ENCODE measurements at regions not wholly inside any gene's neighbourhood (a gene's known extent, or its start where the extent isn't known, plus 50 kb on each side); places are given as distances from the start of the nearest gene placed in this dataset.
A peak's percentile ranks its signal among the peaks of the same experiment; 100 is the strongest.

DNA sequence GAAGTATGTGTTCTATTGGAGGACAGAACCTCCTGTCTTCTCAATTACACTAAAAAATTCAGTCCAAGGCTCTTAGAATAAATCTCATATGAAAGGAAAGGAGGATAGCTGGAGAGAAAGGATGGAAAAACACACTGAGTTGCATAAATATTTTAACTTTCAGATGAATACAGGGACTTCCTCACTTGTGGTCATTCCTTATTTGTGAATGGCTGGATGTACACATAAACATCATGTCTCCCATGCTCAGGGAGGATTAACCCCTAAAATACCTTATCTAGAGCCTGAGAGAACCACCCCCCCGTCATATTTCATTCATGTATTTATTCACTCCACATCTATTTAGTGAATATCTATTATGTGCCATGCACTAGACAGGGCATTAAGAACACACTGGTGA lies 217.6 kb upstream of the CITED2 start:
- POLR2A ChIA-PET = no interaction called here
- CTCF ChIA-PET = interaction anchor here (0.7 kb wide), 1 partner anchor 435 kb away, joined by 3 read pairs; no protein-coding TSS in a partner anchor
- peaks cover 3% of the 10 kb centered on the region for H3K4me1 Mint-ChIP-seq (ENCODE audit: insufficient read depth, unreplicated experiment)
- DNase-seq (ENCODE audit: unreplicated experiment) = no peak
- intact Hi-C loops (cut with micrococcal nuclease) = no loop called here
- BruUV-seq (replicated peaks) = no TSS peak
- no peak overlapping the region for H3K4me3 Mint-ChIP-seq (ENCODE audit: unreplicated experiment)
- H3K27ac Mint-ChIP-seq (ENCODE audit: low read depth, unreplicated experiment) = no peak overlapping the region
- TF ChIP-seq, protein P1, sequence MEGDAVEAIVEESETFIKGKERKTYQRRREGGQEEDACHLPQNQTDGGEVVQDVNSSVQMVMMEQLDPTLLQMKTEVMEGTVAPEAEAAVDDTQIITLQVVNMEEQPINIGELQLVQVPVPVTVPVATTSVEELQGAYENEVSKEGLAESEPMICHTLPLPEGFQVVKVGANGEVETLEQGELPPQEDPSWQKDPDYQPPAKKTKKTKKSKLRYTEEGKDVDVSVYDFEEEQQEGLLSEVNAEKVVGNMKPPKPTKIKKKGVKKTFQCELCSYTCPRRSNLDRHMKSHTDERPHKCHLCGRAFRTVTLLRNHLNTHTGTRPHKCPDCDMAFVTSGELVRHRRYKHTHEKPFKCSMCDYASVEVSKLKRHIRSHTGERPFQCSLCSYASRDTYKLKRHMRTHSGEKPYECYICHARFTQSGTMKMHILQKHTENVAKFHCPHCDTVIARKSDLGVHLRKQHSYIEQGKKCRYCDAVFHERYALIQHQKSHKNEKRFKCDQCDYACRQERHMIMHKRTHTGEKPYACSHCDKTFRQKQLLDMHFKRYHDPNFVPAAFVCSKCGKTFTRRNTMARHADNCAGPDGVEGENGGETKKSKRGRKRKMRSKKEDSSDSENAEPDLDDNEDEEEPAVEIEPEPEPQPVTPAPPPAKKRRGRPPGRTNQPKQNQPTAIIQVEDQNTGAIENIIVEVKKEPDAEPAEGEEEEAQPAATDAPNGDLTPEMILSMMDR (IDR thresholded peaks at IDR 0.05; ENCODE audit: unreplicated experiment) = no peak
- H3K36me3 Mint-ChIP-seq (ENCODE audit: insufficient read depth, unreplicated experiment) = no peaks in the 10 kb centered on the region
- H3K27me3 Mint-ChIP-seq (ENCODE audit: insufficient read depth, unreplicated experiment) = no peaks in the 10 kb centered on the region
- H3K9me3 Mint-ChIP-seq (ENCODE audit: unreplicated experiment) = no peaks in the 10 kb centered on the region

DNA sequence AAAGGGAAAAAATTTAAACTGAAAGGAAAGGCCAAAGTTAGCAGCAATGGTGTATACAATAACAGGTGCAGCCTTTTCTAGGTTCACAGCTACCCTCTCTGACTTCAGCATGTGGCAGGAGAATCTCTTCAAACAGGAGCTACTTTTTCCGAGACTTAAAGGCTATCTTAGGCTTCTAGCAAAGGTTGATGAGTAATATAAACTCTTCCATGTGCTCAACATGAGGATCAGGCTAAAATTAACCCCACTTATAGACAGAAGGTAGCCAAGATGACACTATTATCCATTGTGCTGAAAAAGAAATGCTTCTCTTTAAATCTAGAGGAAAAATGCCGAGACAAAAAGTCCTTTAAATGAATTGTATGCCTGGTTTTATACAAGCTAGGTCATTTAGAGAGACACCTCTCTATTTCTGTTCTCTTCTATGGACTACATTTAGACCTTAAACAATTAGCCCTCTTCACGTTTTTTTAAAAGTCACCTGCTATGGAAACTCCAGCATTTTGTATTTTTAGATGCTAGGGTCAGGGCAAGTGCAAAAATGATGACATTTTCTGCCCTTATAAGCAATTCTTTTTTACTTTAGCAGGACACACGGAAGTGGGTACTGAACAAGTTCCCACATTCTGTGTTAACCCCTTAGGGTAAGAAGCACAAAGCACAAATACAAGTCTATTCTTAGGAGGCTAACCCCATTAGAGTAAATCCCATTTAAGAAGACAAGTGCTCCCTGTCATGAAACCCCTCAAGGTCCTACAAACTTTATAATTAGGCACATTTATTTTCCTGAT lies 216.8 kb upstream of the CITED2 start:
- CTCF ChIA-PET = interaction anchor here (0.5 to 0.7 kb wide), 2 partner anchors 27 to 434 kb away, joined by 3 read pairs; no protein-coding TSS in a partner anchor
- no peaks in the 10 kb centered on the region for H3K36me3 Mint-ChIP-seq (ENCODE audit: insufficient read depth, unreplicated experiment)
- POLR2A ChIA-PET = interaction anchor here (1.1 kb wide), 1 partner anchor 60 kb away, joined by 3 read pairs; no protein-coding TSS in a partner anchor
- intact Hi-C loops (cut with micrococcal nuclease) = no loop called here
- no peak for DNase-seq (ENCODE audit: unreplicated experiment)
- no peaks in the 10 kb centered on the region for H3K4me1 Mint-ChIP-seq (ENCODE audit: insufficient read depth, unreplicated experiment)
- no peaks in the 10 kb centered on the region for H3K27me3 Mint-ChIP-seq (ENCODE audit: insufficient read depth, unreplicated experiment)
- no peak overlapping the region for H3K4me3 Mint-ChIP-seq (ENCODE audit: unreplicated experiment)
- TF ChIP-seq, protein P1 (IDR thresholded peaks at IDR 0.05; ENCODE audit: unreplicated experiment) = no peak
- no peaks in the 10 kb centered on the region for H3K9me3 Mint-ChIP-seq (ENCODE audit: unreplicated experiment)
- BruUV-seq (replicated peaks) = no TSS peak
- no peak overlapping the region for H3K27ac Mint-ChIP-seq (ENCODE audit: low read depth, unreplicated experiment)

DNA sequence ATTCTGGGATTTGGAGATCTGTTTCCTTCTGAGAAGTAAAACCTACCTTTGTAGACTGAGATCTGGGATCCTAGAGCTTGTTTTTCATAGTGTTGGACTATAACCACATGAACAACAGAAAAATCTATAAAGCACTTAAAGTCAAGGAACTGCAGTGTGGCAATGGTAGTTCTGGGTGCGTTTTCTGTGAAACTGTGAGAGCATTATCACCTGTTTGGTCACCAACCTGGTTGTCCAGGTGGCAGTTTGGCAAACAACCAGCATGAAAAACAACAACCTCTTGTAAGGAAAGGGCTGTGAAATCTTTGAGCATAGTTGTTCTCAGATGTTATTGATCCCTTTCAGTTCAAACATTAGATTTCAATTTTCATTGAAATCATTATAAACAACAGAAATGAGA lies 215.8 kb upstream of the CITED2 start:
- no peak overlapping the region for H3K4me3 Mint-ChIP-seq (ENCODE audit: unreplicated experiment)
- intact Hi-C loops (cut with micrococcal nuclease) = no loop called here
- POLR2A ChIA-PET = interaction anchor here (1.0 to 1.1 kb wide), 2 partner anchors 61 to 183 kb away, joined by 3 read pairs; no protein-coding TSS in a partner anchor
- CTCF ChIA-PET = interaction anchor here (0.6 kb wide), 1 partner anchor 219 kb away, joined by 3 read pairs; no protein-coding TSS in a partner anchor
- H3K27ac Mint-ChIP-seq (ENCODE audit: low read depth, unreplicated experiment) = no peak overlapping the region
- no TSS peak for BruUV-seq (replicated peaks)
- TF ChIP-seq, protein P1 (IDR thresholded peaks at IDR 0.05; ENCODE audit: unreplicated experiment) = no peak
- no peaks in the 10 kb centered on the region for H3K27me3 Mint-ChIP-seq (ENCODE audit: insufficient read depth, unreplicated experiment)
- H3K4me1 Mint-ChIP-seq (ENCODE audit: insufficient read depth, unreplicated experiment) = no peaks in the 10 kb centered on the region
- no peaks in the 10 kb centered on the region for H3K36me3 Mint-ChIP-seq (ENCODE audit: insufficient read depth, unreplicated experiment)
- H3K9me3 Mint-ChIP-seq (ENCODE audit: unreplicated experiment) = no peaks in the 10 kb centered on the region
- DNase-seq (ENCODE audit: unreplicated experiment) = no peak

DNA sequence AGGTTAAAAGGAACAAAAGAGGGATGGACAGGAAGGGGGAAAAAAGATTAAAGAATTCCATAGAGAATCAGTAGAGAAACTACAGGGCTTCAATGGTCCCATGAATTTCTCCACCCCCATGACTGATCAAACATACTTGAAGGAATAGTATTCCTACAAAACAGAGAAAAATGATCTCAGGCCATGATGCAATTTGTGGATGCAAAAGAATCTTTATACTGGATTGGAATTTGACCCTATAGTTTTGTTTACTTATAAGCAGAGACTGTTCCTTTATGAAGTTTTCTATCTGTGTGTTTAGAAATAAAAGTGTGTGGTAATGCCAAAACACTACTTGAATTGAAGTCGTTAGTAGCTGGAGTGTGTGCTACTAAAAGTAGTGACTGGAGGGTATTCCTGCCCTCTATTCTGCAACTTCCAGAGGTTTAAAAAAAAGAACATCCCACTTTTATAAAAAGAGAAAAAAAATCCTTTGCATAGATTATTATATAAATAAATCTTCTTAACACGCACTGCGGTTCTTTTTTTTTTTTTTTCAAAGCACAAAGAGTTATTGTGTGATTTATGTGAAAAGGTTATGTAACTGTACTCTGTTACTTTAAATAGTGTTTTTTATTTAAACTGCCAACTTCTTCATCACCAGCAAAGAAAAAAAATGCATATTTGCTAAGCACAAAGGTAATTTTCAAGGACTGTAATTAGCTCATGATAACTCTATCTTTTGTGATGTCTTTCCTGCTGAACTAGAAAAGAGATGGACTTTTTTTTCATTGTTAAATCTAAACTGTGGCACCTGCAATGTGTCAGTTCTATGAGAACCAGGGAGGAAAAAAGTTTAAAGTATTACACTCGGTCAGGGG lies 214.5 kb upstream of the CITED2 start:
- H3K27me3 Mint-ChIP-seq (ENCODE audit: insufficient read depth, unreplicated experiment) = no peaks in the 10 kb centered on the region
- no TSS peak for BruUV-seq (replicated peaks)
- TF ChIP-seq, protein P1 (IDR thresholded peaks at IDR 0.05; ENCODE audit: unreplicated experiment) = no peak
- no peak overlapping the region for H3K4me3 Mint-ChIP-seq (ENCODE audit: unreplicated experiment)
- DNase-seq (ENCODE audit: unreplicated experiment) = peak; percentile 32
- intact Hi-C loops (cut with micrococcal nuclease) = no loop called here
- POLR2A ChIA-PET = interaction anchor here (1.4 kb wide), 1 partner anchor 9 kb away, joined by 7 read pairs; no protein-coding TSS in a partner anchor
- no peak overlapping the region for H3K27ac Mint-ChIP-seq (ENCODE audit: low read depth, unreplicated experiment)
- no peaks in the 10 kb centered on the region for H3K4me1 Mint-ChIP-seq (ENCODE audit: insufficient read depth, unreplicated experiment)
- no peaks in the 10 kb centered on the region for H3K9me3 Mint-ChIP-seq (ENCODE audit: unreplicated experiment)
- no peaks in the 10 kb centered on the region for H3K36me3 Mint-ChIP-seq (ENCODE audit: insufficient read depth, unreplicated experiment)
- CTCF ChIA-PET = interaction anchor here (0.6 to 0.7 kb wide), 2 partner anchors 214 to 648 kb away, joined by 3 to 4 read pairs; no protein-coding TSS in a partner anchor

Measured in MCF 10A (cell line).